Kidney glomerular epithelial cell (primary cell): ENCODE measurements at regions not wholly inside any gene's neighbourhood (a gene's known extent, or its start where the extent isn't known, plus 50 kb on each side); places are given as distances from the start of the nearest gene placed in this dataset.
"Not testable (repeated sequence)": the region's sequence is repeated elsewhere in the genome, so short reads cannot be mapped to it uniquely, and the experiment has no call there.

ENCODE experiments used
- DNase-seq: peaks from one replicate; lab custom pipeline; 2025; lab: John Stamatoyannopoulos, UW

DNA sequence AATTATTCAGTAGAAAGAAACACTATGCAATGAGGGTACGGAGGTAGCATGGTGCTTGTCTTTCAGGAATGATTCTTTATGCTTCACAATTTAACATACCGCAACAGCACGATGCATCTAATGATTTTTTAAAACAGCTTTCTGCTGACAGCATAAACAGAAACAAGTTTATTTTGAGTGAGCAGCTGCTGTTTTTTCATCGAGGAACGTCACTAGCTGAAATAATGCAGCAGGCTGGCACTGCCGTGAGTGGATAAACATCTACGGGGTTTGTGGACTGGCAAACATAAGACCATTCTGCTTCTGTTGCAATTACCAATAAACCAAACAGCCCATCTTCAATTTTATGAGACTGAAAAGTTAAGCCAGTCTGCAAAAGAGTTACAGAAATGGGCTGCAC lies 871.8 kb downstream of the RPS29 start:
- no peak for DNase-seq

DNA sequence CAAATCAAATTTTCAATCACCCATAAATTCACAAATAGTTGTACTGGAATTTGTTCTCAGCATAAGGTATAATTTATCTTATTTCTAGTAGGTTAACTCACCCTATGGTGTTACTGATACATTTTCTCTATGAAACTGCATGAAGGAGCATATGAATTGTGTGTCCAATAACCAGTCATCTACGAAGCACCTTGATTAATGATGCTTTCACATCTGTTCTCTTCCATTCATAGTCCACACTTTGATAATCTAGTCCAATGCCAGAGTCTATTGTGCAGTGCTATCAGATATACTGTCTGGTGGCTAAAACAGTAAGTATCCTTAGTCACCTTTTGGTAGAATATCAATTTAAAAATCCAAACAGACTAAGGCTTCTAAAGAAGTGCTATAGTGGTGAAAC lies 876.0 kb downstream of the RPS29 start:
- no peak for DNase-seq

DNA sequence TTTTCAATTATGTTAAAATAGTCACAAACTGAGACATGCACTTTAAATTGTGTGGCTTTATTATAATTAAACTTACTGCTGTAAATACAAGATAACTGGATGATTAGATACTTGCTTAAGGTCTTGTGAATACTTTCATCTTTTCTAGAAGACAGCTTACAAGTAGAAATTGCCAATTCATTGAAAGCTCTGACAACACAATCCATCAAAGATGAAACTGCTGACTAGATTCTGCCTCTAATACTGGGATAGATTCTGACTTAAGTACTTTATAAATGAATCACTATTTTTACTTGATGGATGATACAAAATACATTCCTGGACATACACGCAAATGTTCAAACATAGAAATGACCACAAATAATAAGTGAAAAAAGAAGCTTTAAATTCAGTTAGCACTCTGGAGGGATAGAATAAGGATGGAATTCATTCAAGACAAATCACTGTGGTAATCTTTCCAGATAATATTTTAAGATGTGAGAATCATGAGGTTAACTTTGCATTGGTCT lies 876.8 kb downstream of the RPS29 start:
- no peak for DNase-seq

DNA sequence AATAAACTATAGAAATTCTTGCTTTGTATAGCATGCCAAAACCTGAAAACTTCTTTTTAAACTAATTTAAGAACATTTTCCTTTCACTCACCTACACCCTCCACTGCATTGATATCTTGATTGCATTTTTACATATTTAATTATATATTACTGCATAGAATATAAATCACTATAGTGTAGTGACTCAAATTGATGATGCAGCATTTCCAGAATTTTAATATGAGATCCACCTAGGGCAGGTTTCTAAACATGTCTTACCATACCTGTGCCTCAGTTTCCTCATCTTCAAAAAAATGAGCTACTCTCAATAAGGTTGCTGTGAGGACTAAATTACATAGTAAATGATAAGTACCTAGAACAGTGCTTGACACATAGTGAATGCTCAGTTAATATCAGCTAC lies 881.5 kb downstream of the RPS29 start:
- DNase-seq, result no peak

DNA sequence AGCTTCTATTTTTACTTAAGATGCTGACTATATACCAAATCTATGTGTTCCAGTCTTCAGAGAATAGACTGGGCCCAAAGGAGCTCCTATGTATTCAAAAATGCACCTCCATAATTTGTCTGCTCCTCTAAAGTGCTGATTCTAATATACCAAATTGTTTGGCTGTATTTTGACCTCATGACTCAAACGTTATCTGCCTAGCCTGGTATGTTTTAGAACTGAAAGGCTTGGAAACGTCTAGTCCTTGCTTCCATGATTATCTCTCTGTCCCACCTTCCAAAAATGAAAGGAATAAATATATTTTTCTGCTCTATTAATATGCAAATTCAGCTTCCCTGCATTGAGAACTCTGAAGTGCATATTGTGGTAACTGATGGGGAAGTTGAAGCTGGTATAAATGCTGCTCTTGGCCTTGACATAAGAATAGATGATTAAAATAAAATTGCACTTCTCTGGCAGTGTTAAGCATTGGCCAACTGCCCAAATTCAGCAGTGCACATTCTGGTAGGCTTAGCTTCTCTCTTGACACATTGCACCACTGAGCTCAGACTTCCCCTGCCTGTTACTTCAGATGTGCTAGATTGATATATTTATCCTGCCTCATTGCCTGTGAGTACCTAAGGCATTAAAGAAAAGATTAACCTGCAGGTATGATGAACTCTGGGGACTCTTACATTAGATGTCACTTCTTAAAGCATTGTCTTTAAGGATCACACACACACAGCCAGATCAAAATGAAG lies 882.3 kb downstream of the RPS29 start:
- DNase-seq, result no peak

DNA sequence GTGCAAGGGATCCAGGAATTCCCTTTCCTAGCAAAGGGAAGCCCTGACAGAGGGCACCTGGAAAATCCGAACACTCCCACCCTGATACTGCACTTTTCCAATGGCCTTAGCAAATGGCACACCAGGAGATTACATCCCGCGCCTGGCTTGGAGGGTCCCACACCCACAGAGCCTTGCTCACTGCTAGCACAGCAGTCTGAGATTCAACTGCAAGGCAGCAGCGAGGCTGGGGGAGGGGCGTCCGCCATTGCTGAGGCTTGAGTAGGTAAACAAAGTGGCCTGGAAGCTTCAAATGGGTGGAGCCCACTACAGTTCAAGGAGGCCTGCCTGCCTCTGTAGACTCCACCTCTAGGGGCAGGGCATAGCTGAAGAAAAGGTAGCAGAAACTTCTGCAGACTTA lies 888.8 kb downstream of the RPS29 start:
- not testable (repeated sequence) for DNase-seq

DNA sequence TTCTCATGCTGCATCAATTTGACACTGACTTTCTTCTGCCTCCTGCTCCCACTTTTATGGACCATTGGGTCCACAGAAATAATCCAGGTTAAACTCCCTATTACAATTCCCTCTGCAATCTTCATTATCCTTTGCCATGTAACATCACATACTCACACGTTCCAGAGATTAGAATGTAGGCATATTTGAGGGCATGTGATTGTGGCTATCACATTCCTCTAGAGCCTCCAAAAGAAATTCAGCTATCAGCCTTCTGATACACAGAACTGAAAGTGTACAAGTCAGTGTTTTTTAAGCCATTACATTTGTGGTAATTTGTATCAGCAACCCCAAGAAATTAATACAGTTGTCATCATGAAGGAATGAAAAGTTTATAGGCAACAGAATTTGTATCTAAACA lies 892.4 kb downstream of the RPS29 start:
- DNase-seq, result no peak

DNA sequence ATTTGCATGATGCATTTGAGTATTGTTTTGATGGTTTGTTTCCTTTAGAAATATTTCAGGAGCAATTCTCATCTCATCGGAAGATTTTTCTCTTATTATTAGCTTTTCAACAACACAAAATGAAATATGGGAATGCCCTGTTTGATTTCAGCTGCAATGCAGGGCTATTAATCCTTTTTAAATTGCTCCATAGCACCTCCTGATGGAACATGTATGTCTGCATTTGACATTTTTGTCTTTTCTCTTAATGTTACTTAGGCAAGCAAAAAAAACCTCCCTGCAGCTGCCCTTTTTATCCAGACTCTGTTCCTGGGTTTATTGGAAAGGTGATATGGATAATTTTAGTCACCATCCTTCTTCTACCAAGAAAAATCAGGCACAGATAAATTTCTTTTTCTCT lies 895.8 kb downstream of the RPS29 start:
- DNase-seq, result no peak

DNA sequence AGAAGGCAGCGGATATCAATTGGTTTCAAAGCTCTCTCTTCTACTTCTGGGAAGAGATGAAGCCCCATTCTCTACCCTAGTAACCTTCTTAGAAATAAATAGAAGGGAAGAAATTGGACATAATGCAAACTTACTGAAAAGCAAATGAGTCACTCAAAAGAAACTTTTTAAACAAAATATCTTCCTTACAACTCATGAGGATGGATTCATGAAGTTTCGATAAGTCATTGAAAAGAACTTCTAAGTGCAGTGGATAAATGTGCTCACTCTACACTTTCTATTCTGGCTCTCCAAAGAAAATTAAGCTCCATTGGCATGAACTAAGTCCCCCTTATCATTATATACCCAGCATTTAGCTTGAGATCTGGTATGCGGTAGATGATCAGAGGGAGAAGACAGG lies 899.5 kb downstream of the RPS29 start:
- no peak for DNase-seq

DNA sequence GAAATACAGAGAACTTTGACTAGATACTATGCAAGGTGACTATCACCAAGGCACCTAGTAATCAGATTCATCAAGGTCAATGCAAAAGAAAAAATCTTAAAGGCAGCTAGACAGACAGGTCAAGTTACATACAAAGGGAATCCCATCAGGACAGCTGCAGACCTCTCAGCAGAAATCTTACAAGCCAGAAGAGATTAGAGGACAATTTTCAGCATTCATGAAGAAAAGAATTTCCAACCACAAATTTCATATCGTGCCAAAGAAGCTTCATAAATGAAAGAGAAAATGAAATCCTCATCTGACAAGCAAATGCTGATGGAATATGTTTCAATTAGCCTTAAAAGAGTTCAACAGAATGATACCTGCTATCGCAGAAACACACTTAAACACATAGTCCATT lies 913.7 kb downstream of the RPS29 start:
- no peak for DNase-seq

DNA sequence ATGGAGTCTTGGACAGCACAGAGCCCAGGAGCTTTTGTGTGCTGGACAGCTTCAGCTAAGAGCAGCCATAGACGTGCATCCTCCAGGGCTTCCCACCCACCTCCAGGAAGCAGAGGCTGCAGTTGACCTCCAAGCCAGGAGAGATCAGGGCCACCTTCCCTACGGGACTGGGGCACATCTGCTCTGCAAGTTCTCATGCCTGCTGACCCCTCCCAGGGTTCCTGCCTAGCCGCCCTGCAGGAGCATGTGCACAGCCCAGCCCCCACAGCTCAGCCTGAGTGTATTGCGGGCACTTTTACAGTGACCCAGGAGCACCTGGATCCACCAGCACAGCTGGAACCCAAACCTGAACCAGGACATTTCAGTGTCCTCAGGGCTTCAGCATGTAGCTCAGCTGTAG lies 915.2 kb downstream of the RPS29 start:
- no peak for DNase-seq

DNA sequence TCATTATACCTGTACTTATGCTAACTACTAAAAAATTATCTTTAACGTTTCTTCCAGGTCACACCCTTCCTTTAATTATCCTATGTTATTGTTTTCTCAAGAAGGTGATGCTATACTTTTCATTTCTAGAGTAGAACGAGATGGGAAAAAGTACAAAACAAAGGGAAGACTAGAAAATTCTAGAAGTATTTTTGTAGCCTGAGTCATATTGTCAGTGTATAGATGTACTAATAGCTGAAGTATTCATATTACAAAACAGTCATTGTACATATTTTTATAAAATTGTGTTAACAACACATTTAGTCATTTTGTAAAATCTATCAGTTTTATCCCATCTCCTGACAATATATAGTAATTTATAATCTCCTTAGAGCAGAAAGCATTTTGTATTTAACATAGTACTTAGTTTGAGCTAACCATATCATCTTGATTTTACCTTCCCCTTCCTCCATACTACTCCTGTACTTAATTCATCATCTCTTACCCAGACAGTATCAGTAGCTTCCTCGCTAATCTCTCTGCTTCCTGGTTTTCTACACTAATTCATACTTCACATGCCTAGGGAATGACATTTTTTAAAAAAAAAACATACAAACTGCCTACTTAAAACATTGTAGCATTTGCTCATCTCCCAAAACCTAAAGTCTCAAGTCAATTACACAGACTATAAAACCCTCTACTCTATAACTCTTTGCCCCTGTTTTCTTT lies 920.9 kb downstream of the RPS29 start:
- no peak for DNase-seq

DNA sequence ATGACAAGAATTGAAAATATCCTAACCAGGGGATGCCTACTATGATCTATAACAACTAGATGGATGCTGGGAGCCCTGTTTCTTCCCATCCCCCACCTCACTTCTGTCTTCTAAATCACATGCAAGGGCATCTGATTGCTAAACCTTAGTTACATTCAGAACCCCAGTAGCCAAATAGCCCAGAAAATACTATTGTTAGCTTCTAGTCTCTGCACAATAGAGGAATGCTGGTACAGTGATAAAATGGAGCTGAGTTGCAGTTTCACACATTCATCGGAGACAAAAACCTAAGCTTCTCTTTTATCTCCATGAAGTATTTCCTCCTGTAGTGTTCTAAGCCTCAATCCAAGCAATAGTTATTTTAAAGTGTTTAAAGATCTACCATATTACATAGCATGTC lies 942.9 kb downstream of the RPS29 start:
- no peak for DNase-seq

DNA sequence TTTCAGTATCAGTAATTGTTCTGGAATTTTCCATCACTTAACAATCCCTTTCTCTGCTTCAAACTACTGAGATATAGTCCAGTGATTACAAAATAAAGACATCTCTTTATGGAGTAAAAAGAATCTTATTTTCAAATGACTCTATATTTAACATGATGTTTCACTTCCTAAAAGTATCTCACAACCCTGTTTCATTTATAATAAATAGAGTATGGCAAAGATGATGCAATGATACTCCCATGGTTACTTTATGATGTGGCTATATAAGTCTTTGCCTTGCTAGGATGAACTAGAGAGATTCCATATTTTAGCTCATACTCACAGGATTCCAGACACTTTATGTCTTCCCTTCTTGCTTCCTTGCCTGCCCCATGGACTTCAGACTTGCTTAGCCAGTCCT lies 953.5 kb upstream of the MDGA2 start:
- no peak for DNase-seq

DNA sequence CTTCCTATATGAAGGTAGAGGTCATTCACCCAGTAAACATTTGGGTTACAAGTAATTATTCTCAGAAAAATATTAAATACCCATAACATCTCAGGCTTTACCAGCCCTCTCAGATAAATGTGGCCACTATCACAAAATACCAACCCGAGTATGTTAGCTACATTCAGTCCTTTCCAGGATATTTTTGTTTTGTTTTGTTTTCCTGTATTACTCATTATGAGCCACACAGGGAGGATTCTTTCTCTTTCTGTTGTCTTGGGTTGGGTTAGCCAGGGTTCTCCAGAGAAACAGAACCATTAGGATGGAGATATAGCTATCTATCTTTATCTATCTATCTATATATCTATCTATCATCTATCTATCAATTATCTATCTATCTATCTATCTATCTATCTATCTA lies 947.6 kb upstream of the MDGA2 start:
- no peak for DNase-seq

DNA sequence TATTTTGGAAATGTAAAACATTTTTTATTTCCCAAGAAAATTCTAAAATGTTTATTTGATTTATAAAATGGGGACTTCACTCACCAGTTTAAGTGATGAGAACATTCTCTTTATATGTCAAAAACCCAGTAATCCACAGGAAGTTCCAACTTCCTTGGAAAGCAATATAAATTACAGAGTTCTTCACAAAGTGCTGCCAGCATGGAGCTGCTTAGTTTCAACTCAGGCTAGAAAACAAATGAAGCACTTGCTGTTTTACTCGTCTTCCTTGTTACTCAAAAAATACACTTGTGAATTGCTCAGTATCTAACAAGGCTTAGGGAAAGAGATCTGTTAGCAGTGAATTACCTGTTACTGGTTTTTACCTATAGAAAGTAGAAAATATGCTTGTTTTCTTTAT lies 942.7 kb upstream of the MDGA2 start:
- no peak for DNase-seq

DNA sequence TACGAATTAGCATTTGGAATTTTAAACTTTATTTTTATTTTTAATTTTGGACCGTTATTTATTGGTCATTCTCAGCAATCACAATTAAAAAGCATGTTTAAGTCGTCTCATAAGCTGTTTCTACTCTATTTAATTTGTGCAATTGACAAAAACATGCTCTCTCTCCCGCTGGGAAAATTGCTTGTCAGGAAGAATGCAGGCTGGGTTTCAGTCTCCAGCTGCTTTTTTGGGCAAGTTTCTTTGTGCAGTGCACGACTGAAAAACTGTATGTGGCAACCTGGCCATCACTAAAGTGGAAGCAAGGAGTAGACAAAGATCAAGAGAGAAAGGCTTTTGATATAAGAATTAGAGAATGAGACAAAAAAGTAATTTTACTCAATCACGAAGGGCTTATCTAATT lies 941.5 kb upstream of the MDGA2 start:
- no peak for DNase-seq

DNA sequence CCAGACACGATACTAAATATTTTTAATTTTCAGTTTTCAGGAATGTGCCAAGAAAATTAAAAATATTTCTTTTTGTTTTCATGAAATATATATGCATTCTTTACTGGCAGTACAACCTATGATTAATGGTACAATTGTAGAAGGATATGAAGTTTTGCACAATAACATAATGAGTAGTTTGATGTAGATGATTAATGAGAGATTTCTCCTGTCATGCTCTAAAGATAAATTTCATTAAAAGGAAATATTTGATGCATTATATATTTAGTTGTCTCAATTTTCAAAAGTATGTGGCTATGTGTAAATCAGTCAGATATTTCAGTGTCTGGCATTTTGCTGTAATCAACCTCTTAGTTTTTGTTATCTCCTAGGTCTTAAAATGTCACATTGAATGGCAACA lies 940.2 kb upstream of the MDGA2 start:
- no peak for DNase-seq

DNA sequence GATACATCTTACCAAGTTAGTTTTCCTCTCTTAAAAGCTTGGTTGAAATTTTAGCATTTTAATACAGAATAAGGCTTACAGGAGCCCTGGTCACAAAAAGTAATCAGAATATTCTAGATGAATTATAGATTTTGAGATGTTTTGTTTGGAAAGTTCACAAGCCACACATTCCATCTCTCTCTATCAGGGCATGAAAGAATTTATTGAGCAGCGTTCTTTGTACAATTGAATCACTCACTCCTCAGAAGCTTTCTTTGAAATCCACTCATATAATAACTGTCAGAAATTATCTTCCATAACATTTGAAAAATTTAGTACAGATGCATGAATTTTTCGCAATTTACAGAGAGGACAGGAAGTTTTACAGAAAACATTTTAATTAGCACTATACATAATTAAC lies 938.6 kb upstream of the MDGA2 start:
- DNase-seq, result no peak

DNA sequence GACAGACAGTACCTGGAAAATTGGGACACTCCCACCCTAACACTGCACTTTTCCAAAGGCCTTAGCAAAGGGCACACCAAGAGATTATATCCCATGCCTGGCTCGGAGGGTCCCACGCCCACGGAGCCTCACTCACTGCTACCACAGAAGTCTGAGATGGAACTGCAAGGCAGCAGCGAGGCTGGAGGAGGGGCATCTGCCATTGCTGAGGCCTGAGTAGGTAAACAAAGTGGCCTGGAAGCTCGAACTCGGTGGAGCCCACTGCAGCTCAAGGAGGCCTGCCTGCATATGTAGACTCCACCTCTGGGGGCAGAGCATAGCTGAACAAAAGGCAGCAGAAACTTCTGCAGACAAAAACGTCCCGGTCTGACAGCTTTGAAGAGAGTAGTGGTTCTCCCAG lies 931.6 kb upstream of the MDGA2 start:
- not testable (repeated sequence) for DNase-seq

DNA sequence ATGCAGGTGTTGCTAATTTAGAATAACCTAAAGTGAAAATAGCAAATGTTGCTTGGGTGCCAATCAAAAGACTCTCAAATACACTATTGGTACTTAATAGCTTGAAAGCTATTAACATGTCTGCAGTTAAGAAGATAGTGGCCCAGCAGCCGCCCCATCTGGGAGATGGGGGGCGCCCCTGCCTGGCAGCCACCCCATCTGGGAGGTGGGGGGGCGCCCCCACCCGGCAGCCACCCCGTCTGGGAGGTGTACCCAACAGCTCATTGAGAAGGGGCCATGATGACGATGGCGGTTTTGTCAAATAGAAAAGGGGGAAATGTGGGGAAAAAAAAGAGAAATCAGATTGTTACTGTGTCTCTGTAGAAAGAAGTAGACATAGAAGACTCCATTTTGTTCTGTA lies 923.1 kb upstream of the MDGA2 start:
- no peak for DNase-seq

DNA sequence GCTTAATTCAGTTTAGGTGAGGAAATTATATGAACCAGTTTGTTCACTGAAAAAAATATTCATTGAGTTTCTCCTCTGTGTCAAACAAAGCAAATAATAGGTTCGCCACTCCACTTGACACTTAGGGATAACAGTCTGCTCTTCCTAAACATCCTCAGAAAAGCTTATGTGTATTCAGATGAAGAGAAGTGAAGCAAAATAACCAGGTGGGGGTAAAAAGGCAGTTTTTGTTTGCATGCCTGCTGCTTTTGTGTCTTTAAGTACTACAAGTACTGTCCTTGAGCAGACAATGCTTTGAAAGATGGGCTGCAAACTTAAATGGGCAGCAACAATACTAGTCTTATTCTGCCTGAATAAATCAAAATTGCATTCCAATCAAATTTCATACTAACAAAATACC lies 910.7 kb upstream of the MDGA2 start:
- DNase-seq, result no peak

DNA sequence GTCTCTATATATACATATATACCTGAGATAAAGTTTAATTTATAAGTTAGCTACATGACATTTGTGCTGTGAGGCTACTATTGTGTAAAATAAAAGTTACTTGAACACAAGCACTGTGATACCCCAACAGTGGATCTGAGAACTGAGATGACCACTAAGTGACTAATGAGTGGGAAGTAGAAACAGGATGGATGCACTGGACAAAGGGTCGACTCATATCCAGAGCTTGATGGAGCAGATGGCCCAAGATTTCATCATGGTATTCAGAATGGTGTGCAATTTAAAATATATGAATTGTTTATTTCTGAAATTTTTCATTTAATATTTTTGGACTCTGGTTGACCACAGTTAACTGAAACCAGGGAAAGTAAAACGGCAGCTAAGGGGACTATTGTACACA lies 908.6 kb upstream of the MDGA2 start:
- DNase-seq, result no peak

DNA sequence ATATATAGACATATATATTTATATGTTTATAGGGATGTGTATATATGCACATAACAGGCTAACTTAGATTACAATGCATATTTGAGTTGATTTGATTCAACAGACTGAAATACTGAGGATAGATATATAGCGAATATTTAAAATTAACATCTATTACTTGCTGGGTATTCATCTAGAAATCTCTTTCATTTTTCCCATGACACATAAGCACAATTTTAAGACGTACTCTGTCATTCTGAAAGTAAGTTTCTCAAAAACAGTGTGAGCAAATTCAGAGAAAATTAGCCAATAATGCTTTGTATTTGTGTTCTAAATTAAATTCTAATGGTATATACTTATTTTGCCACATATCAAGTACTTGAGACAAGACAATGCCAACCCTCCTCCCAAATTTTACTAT lies 907.5 kb upstream of the MDGA2 start:
- DNase-seq, result no peak
